Skeletal muscle cell (primary cell): ENCODE measurements at regions not wholly inside any gene's neighbourhood (a gene's known extent, or its start where the extent isn't known, plus 50 kb on each side); places are given as distances from the start of the nearest gene placed in this dataset.

Source experiments
- DNase-seq: peaks from one replicate; pipeline ENCODE4 v3.0.0-alpha.2; 2010; ENCODE audit warnings: low read depth
- H3K4me3 ChIP-seq: 2 replicates; pipeline ENCODE4 v1.5.1; 2011; ENCODE audit warnings: low read depth, mild to moderate bottlenecking, control low read depth, low read length, moderate library complexity

DNA sequence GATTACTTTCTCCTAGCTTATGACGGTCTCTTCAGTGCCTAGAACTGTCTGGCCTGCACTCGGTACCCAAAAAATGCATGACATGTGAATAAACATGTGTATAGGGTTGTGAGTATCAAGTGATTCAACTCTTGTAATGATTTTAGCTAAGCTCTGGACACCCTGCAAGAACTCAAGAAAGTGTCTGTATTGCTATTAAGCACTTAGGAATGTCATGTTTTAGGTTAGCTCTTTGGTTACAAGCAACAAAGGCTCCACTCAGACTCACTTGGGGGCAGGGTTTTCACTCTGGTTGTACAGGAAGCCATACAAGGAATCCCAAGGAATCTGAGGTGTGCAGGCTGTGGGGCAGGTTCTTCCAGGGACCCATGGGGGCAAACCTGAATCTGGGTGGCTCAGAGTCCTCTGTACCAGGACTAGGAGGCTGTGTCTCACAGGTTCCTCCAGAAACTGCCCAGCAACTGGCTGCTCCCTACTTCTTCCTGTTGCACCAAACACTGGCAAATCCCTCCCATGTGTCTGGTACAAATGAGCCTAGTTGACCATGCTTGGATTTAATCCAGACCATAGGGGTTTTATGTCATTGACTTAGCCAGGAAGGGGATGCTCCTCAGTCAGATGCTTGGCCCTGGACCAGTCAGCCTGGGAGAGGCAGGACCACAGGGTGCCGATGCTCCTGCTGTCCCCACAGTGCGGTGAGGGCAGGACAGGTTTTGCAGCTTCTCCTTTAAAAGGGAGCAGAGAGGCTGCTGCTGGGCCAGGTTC lies 77.9 kb upstream of the CDH4 start:
- no peak overlapping the region for H3K4me3 ChIP-seq
- DNase-seq: no peak

GRCh38 chr20:61176874-61177273 lies 75.2 kb upstream of the CDH4 start:
- DNase-seq: no peak
- no peak overlapping the region for H3K4me3 ChIP-seq

DNA sequence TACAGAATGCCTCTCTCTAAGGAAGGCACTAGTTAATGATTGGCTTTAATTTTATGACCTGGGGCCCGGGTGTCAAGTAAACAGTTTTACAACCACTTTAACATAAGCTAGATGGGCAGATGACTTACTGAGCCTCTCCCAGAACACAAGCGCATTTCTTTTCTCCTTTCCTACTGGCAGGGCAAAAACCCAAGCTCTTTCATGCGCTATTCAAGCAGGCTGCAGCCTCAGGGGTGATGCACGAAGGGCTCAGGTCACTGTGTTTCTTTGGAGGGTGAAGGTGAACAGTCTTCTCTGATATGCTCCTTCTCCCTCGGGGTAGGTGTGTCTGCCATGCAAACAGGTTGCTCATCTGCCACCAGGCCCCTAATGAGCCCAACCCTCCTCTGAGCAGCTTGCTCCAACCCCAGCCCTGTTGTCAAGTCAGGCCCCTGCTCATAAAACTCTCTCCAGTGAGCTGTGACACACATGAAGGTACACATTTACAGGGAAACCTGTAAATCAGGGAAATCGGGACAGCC lies 73.5 kb upstream of the CDH4 start:
- DNase-seq: no peak

DNA sequence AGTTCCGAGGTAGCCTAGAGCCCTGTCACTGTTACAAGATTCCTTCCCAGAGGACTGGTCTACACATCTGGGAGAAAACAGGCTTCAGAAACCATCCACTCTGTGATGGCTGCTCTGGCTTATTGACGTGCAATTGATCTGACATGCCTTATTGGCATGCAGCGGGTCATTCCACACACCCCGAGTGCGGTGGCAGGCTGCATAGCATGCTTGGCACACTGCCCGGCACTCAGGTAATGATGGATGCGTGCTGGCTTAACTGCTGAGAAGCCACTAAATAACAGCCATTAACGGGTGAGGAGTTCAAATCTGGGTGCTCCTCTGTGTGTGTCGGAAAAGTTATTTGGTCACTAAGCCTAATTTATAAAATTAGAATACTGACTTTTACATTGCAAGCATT lies 67.9 kb upstream of the CDH4 start:
- no peak for DNase-seq
- H3K4me3 ChIP-seq: no peak overlapping the region

More for the DNA sequence above, 73.5 kb upstream of the CDH4 start:
- no peak overlapping the region for H3K4me3 ChIP-seq

GRCh38 chr20:61185181-61185580 lies 66.9 kb upstream of the CDH4 start:
- DNase-seq: no peak
- H3K4me3 ChIP-seq: no peak overlapping the region

GRCh38 chr20:61185841-61186601 lies 66.0 kb upstream of the CDH4 start:
- peak; percentile 99 for DNase-seq
- no peak overlapping the region for H3K4me3 ChIP-seq

GRCh38 chr20:61186771-61187472 lies 65.1 kb upstream of the CDH4 start:
- no peak for DNase-seq

DNA sequence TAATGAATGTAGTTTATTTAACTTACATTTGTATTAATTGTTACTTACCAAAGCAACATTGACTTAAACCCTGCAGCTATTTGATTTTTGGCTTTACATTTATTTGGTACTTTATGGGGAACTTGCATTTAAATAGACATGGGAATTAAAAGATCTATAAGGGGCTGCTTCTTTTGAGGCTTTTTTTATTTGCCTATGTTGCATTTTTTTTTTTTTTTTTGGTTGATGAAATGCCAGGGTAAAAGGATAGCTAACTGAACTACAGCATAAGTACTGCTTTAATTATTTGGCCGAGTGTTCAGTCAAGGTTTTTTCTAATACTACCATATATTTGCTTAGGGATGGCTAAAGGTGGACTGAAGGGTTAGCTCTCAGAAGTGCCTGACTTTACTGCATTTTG lies 62.5 kb upstream of the CDH4 start:
- no peak for DNase-seq
- no peak overlapping the region for H3K4me3 ChIP-seq

More at GRCh38 chr20:61186771-61187472, 65.1 kb upstream of the CDH4 start:
- H3K4me3 ChIP-seq: no peak overlapping the region

DNA sequence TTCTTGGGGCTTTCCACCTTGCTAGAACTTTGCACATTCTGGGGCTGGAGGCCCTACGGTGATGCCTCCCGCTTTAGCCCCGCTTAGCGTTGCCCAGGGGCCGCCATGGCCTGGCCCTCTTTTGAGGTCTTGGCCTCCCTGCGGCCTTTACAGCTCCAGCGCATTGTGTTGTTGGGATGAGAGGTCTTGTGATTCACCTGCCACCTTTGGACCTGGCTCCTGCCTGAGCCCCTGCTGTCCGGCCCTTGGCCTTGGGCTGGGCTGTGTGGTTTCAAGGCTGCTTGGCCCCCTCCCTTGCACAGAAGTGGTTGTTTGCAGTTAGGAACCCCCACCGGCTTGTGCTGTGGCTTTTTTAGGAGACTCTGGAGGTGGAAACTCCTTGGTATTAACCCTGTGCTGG lies 61.0 kb upstream of the CDH4 start:
- DNase-seq: no peak
- no peak overlapping the region for H3K4me3 ChIP-seq

DNA sequence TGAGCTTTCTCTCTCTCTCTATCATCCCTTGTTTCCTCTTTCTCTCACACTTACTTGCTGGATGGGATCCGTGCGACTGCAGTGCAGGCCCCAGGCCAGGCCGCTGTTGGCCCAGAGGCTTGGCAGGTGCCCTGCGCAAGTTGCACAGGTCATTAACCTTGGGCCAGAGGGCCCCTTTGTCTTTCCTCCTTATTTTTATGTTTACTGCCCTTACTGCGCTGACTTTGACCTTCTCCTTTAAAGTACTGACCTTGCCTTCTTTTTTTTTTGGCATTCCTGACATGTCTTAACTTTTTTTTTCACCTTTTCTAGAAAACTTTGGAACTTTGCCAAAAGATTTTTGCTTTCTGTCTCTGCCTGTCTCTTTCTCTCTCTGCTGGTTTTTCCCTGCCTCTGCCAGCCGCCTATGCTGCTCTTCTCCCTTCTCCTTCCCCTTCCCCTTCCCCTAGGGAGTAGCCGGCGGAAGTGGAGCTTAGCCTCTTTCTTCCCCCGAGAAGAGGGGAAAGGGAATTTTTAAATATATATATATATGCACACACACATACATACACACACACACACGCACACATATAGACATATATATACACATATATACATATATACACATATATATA lies 59.6 kb upstream of the CDH4 start:
- DNase-seq: no peak
- no peak overlapping the region for H3K4me3 ChIP-seq

- no peak overlapping the region for H3K4me3 ChIP-seq
- DNase-seq: no peak
Observed at GRCh38 chr20:61193164-61193563, 58.9 kb upstream of the CDH4 start.
